ENCODE measurements at regions not wholly inside any gene's neighbourhood (a gene's known extent, or its start where the extent isn't known, plus 50 kb on each side); places are given as distances from the start of the nearest gene placed in this dataset.

DNA sequence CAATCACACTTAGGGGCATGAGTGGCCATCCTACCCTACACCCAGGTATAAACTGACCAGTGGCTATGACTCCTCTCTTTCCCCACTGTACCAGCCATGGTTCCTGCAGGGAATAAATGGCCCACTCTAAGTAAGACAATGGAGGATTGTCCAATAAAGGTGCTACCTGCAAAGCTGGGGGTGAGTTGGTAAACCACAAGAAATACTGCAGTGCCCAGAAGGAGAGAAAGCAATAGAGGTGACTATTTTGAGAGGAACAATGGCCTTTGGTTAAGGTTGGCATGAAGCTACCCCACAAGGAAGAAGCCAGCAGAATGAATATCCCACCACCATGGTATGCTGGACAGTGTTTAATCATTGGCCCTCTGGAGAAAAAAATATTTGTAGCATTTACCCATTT is 233.3 kb upstream of the ECI2 start:
- Histone ChIP-seq H3K27me3 (ENCODE audit: control insufficient read depth, insufficient read depth, low read length, poor library complexity, severe bottlenecking) (no peaks in the 10 kb centered on the region), H3K4me3 (ENCODE audit: low read length) (no peak overlapping the region), H3K9ac (ENCODE audit: extremely low read depth, low read length, poor library complexity, severe bottlenecking) (no peak overlapping the region), H3K27ac (ENCODE audit: low read depth, low read length) (no peak overlapping the region), H3K36me3 (ENCODE audit: control insufficient read depth, insufficient read depth, low read length) (no peaks in the 10 kb centered on the region), H3K4me1 (ENCODE audit: control insufficient read depth, insufficient read depth, low read length) (no peaks in the 10 kb centered on the region), H3K9me3 (ENCODE audit: control insufficient read depth, low read length) (no peaks in the 10 kb centered on the region)
- Mint-ChIP-seq H3K4me1 (no peaks in the 10 kb centered on the region), H3K36me3 (ENCODE audit: low read depth) (no peaks in the 10 kb centered on the region), H3K9me3 (no peaks in the 10 kb centered on the region), H3K27ac (no peak overlapping the region), H3K27me3 (ENCODE audit: insufficient read depth) (peaks cover 5% of the 10 kb centered on the region), H3K4me3 (no peak overlapping the region)
- DNase-seq, result no peak
- TF ChIP-seq, protein P1, sequence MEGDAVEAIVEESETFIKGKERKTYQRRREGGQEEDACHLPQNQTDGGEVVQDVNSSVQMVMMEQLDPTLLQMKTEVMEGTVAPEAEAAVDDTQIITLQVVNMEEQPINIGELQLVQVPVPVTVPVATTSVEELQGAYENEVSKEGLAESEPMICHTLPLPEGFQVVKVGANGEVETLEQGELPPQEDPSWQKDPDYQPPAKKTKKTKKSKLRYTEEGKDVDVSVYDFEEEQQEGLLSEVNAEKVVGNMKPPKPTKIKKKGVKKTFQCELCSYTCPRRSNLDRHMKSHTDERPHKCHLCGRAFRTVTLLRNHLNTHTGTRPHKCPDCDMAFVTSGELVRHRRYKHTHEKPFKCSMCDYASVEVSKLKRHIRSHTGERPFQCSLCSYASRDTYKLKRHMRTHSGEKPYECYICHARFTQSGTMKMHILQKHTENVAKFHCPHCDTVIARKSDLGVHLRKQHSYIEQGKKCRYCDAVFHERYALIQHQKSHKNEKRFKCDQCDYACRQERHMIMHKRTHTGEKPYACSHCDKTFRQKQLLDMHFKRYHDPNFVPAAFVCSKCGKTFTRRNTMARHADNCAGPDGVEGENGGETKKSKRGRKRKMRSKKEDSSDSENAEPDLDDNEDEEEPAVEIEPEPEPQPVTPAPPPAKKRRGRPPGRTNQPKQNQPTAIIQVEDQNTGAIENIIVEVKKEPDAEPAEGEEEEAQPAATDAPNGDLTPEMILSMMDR (conservative IDR thresholded peaks at IDR 0.05), result no peak

DNA sequence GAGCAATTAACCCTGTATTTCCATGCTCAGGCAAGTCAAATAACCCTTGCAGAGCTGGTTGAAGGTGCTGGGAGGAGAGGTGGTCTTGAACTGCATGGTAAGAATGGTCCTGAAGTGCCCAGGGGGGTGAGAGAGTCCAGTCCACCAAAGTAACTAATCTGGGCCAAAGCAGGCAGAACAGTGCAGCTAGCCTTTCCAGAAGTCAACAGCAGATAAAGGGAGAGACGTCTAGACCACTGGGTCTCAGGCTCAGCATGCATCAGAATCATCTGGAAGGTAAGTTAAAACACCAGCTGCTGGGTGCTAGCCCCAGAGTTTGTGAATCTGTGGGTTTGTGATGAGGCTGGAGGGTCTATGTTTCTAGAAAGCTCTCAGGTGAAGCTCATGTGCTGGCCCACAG is 232.3 kb upstream of the ECI2 start:
- Mint-ChIP-seq H3K27me3 (ENCODE audit: insufficient read depth) (peaks cover 5% of the 10 kb centered on the region), H3K36me3 (ENCODE audit: low read depth) (no peaks in the 10 kb centered on the region), H3K4me1 (no peaks in the 10 kb centered on the region), H3K4me3 (no peak overlapping the region), H3K27ac (no peak overlapping the region), H3K9me3 (no peaks in the 10 kb centered on the region)
- Histone ChIP-seq H3K36me3 (ENCODE audit: control insufficient read depth, insufficient read depth, low read length) (no peaks in the 10 kb centered on the region), H3K27ac (ENCODE audit: low read depth, low read length) (no peak overlapping the region), H3K4me1 (ENCODE audit: control insufficient read depth, insufficient read depth, low read length) (no peaks in the 10 kb centered on the region), H3K9ac (ENCODE audit: extremely low read depth, low read length, poor library complexity, severe bottlenecking) (no peak overlapping the region), H3K27me3 (ENCODE audit: control insufficient read depth, insufficient read depth, low read length, poor library complexity, severe bottlenecking) (no peaks in the 10 kb centered on the region), H3K9me3 (ENCODE audit: control insufficient read depth, low read length) (no peaks in the 10 kb centered on the region), H3K4me3 (ENCODE audit: low read length) (no peak overlapping the region)
- DNase-seq, result no peak
- 82 to 100% methylated on average over 1 of the region's 1 CpG for WGBS, 2 experiments (ENCODE audit: insufficient coverage in 1 of 2, insufficient read length in 1 of 2)
- TF ChIP-seq, protein P1 (conservative IDR thresholded peaks at IDR 0.05), result no peak

DNA sequence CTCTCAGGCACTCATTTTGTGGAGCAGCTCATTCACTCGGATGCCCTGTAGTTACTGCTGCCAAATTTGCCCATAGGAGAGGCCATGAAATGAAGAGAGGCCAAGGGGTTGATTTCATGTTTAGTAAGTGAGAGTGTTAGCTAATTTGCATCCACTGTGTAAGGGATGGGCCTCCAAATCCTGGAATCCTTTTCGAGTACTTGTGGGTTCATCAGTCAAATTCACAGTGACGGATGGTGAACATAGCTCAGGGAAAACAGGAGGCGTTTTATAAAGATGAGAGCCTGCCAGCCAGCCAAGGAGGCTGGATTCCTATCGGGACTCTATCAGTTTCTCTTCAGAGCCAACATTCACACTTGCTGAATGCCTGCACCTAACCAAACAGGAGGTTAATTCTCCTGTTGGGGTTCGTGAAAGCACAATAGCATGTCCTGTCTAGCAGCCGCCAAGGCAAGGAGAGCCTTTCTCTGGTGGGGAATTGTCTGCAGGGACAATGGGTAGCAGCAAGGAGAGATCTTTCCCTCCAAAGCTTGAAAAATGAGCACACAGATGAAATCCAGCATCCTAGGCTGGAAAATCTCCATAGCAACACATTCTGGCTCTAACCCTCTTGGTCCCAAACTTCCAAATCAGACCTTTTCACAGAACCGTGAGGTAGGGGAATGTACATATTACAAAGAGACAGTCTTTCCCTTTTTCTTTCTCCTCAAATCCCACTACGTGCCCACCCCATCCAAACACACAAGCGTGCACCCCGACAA is 231.4 kb upstream of the ECI2 start:
- DNase-seq, result no peak
- no peaks in the 10 kb centered on the region for H3K27me3 ChIP-seq (ENCODE audit: control insufficient read depth, insufficient read depth, low read length, poor library complexity, severe bottlenecking)
- TF ChIP-seq, protein P1 (conservative IDR thresholded peaks at IDR 0.05), result no peak
- Mint-ChIP-seq H3K9me3 (no peaks in the 10 kb centered on the region), H3K36me3 (ENCODE audit: low read depth) (no peaks in the 10 kb centered on the region), H3K27me3 (ENCODE audit: insufficient read depth) (peaks cover 5% of the 10 kb centered on the region), H3K4me3 (no peak overlapping the region), H3K4me1 (no peaks in the 10 kb centered on the region), H3K27ac (no peak overlapping the region)
- H3K4me1 ChIP-seq (ENCODE audit: control insufficient read depth, insufficient read depth, low read length), result no peaks in the 10 kb centered on the region
- H3K4me3 ChIP-seq (ENCODE audit: low read length), result no peak overlapping the region
- no peak overlapping the region for H3K27ac ChIP-seq (ENCODE audit: low read depth, low read length)
- no peak overlapping the region for H3K9ac ChIP-seq (ENCODE audit: extremely low read depth, low read length, poor library complexity, severe bottlenecking)
- H3K36me3 ChIP-seq (ENCODE audit: control insufficient read depth, insufficient read depth, low read length), result no peaks in the 10 kb centered on the region
- no peaks in the 10 kb centered on the region for H3K9me3 ChIP-seq (ENCODE audit: control insufficient read depth, low read length)
- 82 to 93% methylated on average over 9 to 11 of the region's 11 CpGs for WGBS, 2 experiments (ENCODE audit: insufficient coverage in 1 of 2, insufficient read length in 1 of 2)

Measured in endodermal cell (in vitro differentiated cells).